ENCODE measurements at regions not wholly inside any gene's neighbourhood (a gene's known extent, or its start where the extent isn't known, plus 50 kb on each side); places are given as distances from the start of the nearest gene placed in this dataset.

DNA sequence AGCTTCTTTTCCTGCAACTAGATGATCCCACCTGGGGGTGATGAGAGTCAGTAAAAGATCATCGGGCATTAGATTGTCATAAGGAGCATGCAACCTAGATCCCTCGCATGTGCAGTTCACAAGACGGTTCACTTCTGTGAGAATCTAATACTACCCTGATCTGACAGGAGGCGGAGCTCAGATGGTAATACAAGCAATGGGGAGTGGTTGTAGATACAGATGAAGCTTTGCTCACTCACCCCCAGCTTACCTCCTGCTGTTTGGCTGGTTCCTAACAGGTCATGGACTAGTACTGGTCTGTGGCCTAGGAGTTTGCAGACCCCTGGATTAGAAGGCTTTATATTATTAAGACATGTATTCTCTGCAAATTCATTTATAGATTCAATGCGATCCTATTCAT, 181.6 kb upstream of the MGMT start:
- TF ChIP-seq, protein P1, sequence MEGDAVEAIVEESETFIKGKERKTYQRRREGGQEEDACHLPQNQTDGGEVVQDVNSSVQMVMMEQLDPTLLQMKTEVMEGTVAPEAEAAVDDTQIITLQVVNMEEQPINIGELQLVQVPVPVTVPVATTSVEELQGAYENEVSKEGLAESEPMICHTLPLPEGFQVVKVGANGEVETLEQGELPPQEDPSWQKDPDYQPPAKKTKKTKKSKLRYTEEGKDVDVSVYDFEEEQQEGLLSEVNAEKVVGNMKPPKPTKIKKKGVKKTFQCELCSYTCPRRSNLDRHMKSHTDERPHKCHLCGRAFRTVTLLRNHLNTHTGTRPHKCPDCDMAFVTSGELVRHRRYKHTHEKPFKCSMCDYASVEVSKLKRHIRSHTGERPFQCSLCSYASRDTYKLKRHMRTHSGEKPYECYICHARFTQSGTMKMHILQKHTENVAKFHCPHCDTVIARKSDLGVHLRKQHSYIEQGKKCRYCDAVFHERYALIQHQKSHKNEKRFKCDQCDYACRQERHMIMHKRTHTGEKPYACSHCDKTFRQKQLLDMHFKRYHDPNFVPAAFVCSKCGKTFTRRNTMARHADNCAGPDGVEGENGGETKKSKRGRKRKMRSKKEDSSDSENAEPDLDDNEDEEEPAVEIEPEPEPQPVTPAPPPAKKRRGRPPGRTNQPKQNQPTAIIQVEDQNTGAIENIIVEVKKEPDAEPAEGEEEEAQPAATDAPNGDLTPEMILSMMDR (IDR thresholded peaks at IDR 0.05): no peak
- no peak for TF ChIP-seq POLR2A (IDR thresholded peaks at IDR 0.05)
